CD4-positive, alpha-beta T cell (primary cell): ENCODE measurements at regions not wholly inside any gene's neighbourhood (a gene's known extent, or its start where the extent isn't known, plus 50 kb on each side); places are given as distances from the start of the nearest gene placed in this dataset.

Source experiments
- ATAC-seq: fragments of 200-7000 bp; cut with Tn5 transposase; one replicate; pipeline ENCODE4 v1.10.0; 2022; ENCODE audit warnings: mild to moderate bottlenecking; ENCODE audit not compliant: poor library complexity
- CTCF ChIA-PET: fragments of 350-600 bp; sonication (Branson Sonifier 250); formaldehyde crosslinking; loops from one replicate; lab custom pipeline; 2021; ENCODE audit warnings: antibody characterized with exemption, inconsistent platforms; lab: Charles Lee
- POLR2A ChIA-PET: fragments of 350-600 bp; sonication (Branson Sonifier 250); formaldehyde crosslinking; loops from one replicate; lab custom pipeline; 2021; ENCODE audit warnings: antibody characterized with exemption, inconsistent platforms; lab: Charles Lee
- DNase-seq, 14 experiments: peaks; one replicate each; pipeline ENCODE4 v3.0.0-alpha.2; 2013 to 2020; ENCODE audit warnings: mixed read lengths in 2 of 14
- H3K27ac ChIP-seq, 2 donors: one replicate each; pipeline versions ENCODE4 v1.5.1 to v1.7.0; 2013; ENCODE audit warnings: low read length in 2 of 2, low read depth in 1 of 2, mild to moderate bottlenecking in 1 of 2
- H3K27me3 ChIP-seq, 2 experiments: 1 replicate in 1 of 2; 2 replicates in 1 of 2; pipeline versions ENCODE4 v1.6.1 to v1.7.0; 2013; ENCODE audit warnings: low read length in 2 of 2, control low read depth in 1 of 2, mild to moderate bottlenecking in 1 of 2, moderate library complexity in 1 of 2; ENCODE audit not compliant: insufficient read depth in 2 of 2, control insufficient read depth in 1 of 2
- H3K36me3 ChIP-seq: one replicate; pipeline ENCODE4 v1.6.1; 2013; ENCODE audit warnings: low read length, control low read depth; ENCODE audit not compliant: insufficient read depth
- H3K4me1 ChIP-seq: one replicate; pipeline ENCODE4 v1.6.1; 2013; ENCODE audit warnings: low read length, control low read depth; ENCODE audit not compliant: insufficient read depth
- H3K4me3 ChIP-seq: one replicate; pipeline ENCODE4 v1.5.1; 2013; ENCODE audit warnings: mild to moderate bottlenecking, low read length, moderate library complexity
- H3K9me3 ChIP-seq, 2 experiments: 1 replicate in 1 of 2; 2 replicates in 1 of 2; pipeline versions ENCODE4 v1.6.1 to v1.7.0; 2013; ENCODE audit warnings: low read length in 2 of 2, mild to moderate bottlenecking in 2 of 2, control low read depth in 1 of 2, moderate library complexity in 1 of 2; ENCODE audit not compliant: control insufficient read depth in 1 of 2, insufficient read depth in 1 of 2
- H3K27ac Mint-ChIP-seq: one replicate; pipeline ENCODE4 v1.8.0; 2020; ENCODE audit warnings: mixed read lengths
- H3K27me3 Mint-ChIP-seq: one replicate; pipeline ENCODE4 v1.8.0; 2021; ENCODE audit warnings: mixed read lengths
- H3K36me3 Mint-ChIP-seq: one replicate; pipeline ENCODE4 v1.8.0; 2021; ENCODE audit warnings: low read depth, mixed read lengths
- H3K4me1 Mint-ChIP-seq: one replicate; pipeline ENCODE4 v1.8.0; 2021; ENCODE audit warnings: low read depth, mixed read lengths
- H3K4me3 Mint-ChIP-seq: one replicate; pipeline ENCODE4 v1.8.0; 2020; ENCODE audit warnings: mild to moderate bottlenecking, mixed read lengths
- H3K9me3 Mint-ChIP-seq: one replicate; pipeline ENCODE4 v1.8.0; 2020; ENCODE audit warnings: mixed read lengths
- intact Hi-C, 2 experiments: fragments of 100-400 bp; cut with DNase I in 1 of 2; cut with micrococcal nuclease in 1 of 2; formaldehyde crosslinking; loops; one replicate each; pipeline versions ENCODE4 v1.15.1 to v1.9.0; 2023 to 2025; cut with DNase I, micrococcal nuclease
- TF ChIP-seq, protein P1 (sequence below): fragments of 200-600 bp; IDR thresholded peaks from one replicate; pipeline ENCODE4 v1.8.0; 2022; ENCODE audit warnings: antibody characterized with exemption, mild to moderate bottlenecking

- Mint-ChIP-seq H3K36me3 (no peaks in the 10 kb centered on the region), H3K9me3 (no peaks in the 10 kb centered on the region), H3K4me3 (no peak overlapping the region), H3K4me1 (no peaks in the 10 kb centered on the region), H3K27me3 (no peaks in the 10 kb centered on the region), H3K27ac (no peak overlapping the region)
- ChIA-PET CTCF (no interaction called here), POLR2A (no interaction called here)
- no peaks in the 10 kb centered on the region for H3K9me3 ChIP-seq
- H3K36me3 ChIP-seq: no peaks in the 10 kb centered on the region
- intact Hi-C loops: no loop called here
- DNase-seq (no peak), ATAC-seq (no peak)
- no peaks in the 10 kb centered on the region for H3K4me1 ChIP-seq
- no peak overlapping the region for H3K4me3 ChIP-seq
- H3K27me3 ChIP-seq: no peaks in the 10 kb centered on the region
- TF ChIP-seq, protein P1, sequence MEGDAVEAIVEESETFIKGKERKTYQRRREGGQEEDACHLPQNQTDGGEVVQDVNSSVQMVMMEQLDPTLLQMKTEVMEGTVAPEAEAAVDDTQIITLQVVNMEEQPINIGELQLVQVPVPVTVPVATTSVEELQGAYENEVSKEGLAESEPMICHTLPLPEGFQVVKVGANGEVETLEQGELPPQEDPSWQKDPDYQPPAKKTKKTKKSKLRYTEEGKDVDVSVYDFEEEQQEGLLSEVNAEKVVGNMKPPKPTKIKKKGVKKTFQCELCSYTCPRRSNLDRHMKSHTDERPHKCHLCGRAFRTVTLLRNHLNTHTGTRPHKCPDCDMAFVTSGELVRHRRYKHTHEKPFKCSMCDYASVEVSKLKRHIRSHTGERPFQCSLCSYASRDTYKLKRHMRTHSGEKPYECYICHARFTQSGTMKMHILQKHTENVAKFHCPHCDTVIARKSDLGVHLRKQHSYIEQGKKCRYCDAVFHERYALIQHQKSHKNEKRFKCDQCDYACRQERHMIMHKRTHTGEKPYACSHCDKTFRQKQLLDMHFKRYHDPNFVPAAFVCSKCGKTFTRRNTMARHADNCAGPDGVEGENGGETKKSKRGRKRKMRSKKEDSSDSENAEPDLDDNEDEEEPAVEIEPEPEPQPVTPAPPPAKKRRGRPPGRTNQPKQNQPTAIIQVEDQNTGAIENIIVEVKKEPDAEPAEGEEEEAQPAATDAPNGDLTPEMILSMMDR: no peak
- no peak overlapping the region for H3K27ac ChIP-seq
Observed at GRCh38 chr5:118553662-118554061, 434.7 kb downstream of the DTWD2 start.

GRCh38 chr5:118552731-118553360 is 435.5 kb downstream of the DTWD2 start:
- H3K4me1 ChIP-seq: no peaks in the 10 kb centered on the region
- DNase-seq (no peak), ATAC-seq (no peak)
- CTCF ChIA-PET: no interaction called here
- H3K9me3 Mint-ChIP-seq: no peaks in the 10 kb centered on the region
- no peak overlapping the region for H3K27ac ChIP-seq
- POLR2A ChIA-PET: no interaction called here
- no peak overlapping the region for H3K4me3 ChIP-seq
- no peaks in the 10 kb centered on the region for H3K36me3 Mint-ChIP-seq
- H3K27me3 Mint-ChIP-seq: no peaks in the 10 kb centered on the region
- no peaks in the 10 kb centered on the region for H3K4me1 Mint-ChIP-seq
- no peaks in the 10 kb centered on the region for H3K36me3 ChIP-seq
- no peaks in the 10 kb centered on the region for H3K9me3 ChIP-seq
- TF ChIP-seq, protein P1: no peak
- H3K4me3 Mint-ChIP-seq: no peak overlapping the region
- intact Hi-C loops: no loop called here
- H3K27me3 ChIP-seq: no peaks in the 10 kb centered on the region
- no peak overlapping the region for H3K27ac Mint-ChIP-seq

- H3K36me3 Mint-ChIP-seq: no peaks in the 10 kb centered on the region
- H3K4me3 ChIP-seq: no peak overlapping the region
- H3K9me3 ChIP-seq: no peaks in the 10 kb centered on the region
- TF ChIP-seq, protein P1: no peak
- CTCF ChIA-PET: no interaction called here
- H3K27me3 Mint-ChIP-seq: no peaks in the 10 kb centered on the region
- H3K27ac Mint-ChIP-seq: no peak overlapping the region
- H3K9me3 Mint-ChIP-seq: no peaks in the 10 kb centered on the region
- no peaks in the 10 kb centered on the region for H3K4me1 ChIP-seq
- intact Hi-C loops: no loop called here
- H3K27ac ChIP-seq: no peak overlapping the region
- H3K27me3 ChIP-seq: no peaks in the 10 kb centered on the region
- H3K4me1 Mint-ChIP-seq: no peaks in the 10 kb centered on the region
- DNase-seq (no peak), ATAC-seq (no peak)
- H3K36me3 ChIP-seq: no peaks in the 10 kb centered on the region
- no peak overlapping the region for H3K4me3 Mint-ChIP-seq
- POLR2A ChIA-PET: no interaction called here
Observed at GRCh38 chr5:118552146-118552545, 436.2 kb downstream of the DTWD2 start.
